GM19372 (cell line): ENCODE measurements at regions not wholly inside any gene's neighbourhood (a gene's known extent, or its start where the extent isn't known, plus 50 kb on each side); places are given as distances from the start of the nearest gene placed in this dataset.
"Not testable (repeated sequence)": the region's sequence is repeated elsewhere in the genome, so short reads cannot be mapped to it uniquely, and the experiment has no call there.

Experiments used
- ATAC-seq: cut with Tn5 transposase; IDR thresholded peaks from one replicate; pipeline ENCODE4 v1.9.1; 2021; ENCODE audit warnings: mild to moderate bottlenecking, low read depth, moderate library complexity; ENCODE audit not compliant: unreplicated experiment

GRCh38 chr16:31718998-31719397 is 154.6 kb upstream of the ZNF267 start:
- ATAC-seq: no peak

- ATAC-seq: no peak
Measured at GRCh38 chr16:31727553-31727952, 146.1 kb upstream of the ZNF267 start.

- ATAC-seq: no peak
Measured at GRCh38 chr16:31734265-31734664, 139.3 kb upstream of the ZNF267 start.

DNA sequence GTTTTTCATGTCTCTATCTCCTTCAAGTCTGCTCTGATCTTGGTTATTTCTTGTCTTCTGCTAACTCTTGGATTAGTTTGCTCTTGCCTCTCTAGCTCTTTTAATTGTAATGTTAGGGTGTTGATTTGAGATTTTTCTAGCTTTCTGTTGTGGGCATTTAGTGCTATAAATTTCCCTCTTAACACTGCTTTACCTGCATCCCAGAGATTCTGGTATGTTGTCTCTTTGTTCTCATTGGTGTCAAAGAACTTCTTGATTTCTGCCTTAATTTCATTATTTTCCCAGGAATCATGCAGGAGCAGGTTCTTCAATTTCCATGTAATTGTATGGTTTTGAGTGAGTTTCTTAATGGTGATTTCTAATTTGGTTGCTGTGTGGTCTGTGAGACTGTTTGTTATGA is 128.5 kb upstream of the ZNF267 start:
- ATAC-seq: not testable (repeated sequence)

DNA sequence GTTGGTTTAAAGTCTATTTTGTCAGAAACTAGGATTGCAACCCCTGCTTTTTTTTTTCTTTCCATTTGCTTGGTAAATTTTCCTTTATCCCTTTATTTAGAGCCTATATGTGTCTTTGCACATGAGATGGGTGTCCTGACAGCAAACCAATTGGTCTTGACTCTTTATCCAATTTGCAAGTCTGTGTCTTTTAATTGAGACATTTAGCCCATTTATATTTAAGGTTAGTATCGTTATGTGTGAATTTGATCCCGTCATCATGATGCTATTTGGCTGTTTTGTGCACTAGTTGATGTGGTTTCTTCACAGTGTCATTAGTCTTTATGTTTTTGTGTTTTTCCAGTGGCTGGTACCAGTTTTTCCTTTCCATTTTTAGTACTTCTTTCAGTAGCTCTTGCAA is 127.7 kb upstream of the ZNF267 start:
- ATAC-seq: no peak

DNA sequence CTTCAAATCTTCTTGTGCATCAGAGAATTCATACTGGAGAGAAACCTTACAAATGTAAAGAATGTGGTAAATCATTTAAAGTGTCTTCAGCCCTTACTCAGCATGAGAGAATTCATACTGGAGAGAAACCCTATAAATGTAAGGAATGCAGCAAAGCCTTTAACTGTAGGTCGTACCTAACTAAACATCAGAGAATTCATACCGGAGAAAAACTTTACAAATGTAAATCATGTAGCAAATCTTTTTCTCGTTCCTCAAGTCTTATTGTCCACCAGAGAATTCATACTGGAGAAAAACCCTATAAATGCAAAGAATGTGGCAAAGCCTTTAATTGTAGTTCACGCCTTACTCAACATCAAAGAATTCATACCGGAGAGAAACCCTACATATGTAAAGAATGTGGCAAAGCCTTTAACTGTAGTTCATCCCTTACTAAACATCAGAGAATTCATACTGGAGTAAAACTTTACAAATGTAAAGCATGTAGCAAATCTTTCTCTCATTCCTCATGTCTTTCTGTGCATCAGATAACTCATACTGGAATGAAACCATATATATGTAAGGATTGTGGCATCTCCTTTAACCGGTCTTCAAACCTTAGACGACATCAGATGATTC is 118.5 kb upstream of the ZNF267 start:
- no peak for ATAC-seq

- no peak for ATAC-seq
Measured at GRCh38 chr16:31764103-31764502, 109.5 kb upstream of the ZNF267 start.

DNA sequence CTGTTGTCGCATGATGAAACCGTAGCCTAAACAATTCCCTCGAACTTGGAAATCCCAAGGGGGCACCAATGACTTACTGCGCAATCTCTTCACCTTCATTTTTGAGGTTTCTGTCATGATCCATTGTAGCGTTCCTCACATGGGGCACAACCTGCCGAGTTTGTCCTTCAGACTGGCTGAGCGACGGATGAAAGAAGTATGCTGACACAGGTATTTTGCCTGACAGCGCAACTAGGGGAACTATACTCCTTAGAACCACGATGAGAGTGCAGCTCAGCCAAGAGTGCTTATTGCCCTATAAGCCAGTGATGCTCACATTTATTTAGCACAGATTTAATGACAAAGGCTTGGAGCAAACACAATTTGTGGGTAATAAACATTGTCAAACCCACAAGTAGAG is 106.3 kb upstream of the ZNF267 start:
- no peak for ATAC-seq

DNA sequence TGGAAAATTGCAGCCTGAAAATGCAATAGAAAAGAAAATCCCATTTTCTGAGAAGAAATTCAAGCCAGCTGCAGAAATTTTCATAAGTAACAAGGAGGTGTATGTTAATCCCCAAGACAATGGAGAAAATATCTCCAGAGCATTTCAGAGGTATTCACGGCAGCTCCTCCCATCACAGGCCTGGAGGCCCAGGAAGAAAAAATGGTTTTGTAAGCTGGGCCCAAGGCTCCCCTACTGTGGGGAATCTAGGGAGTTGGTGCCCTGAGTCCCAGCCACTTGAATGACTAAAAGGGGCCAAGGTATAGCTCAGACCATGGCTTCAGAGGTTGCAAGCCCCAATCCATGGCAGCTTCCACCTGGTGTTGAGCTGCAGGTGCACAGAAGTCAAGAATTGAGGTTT is 93.3 kb upstream of the ZNF267 start:
- no peak for ATAC-seq

- no peak for ATAC-seq
Measured at GRCh38 chr16:31785126-31785525, 88.5 kb upstream of the ZNF267 start.

- no peak for ATAC-seq
Measured at GRCh38 chr16:31807086-31807485, 66.5 kb upstream of the ZNF267 start.

GRCh38 chr16:31810863-31811262 is 62.7 kb upstream of the ZNF267 start:
- ATAC-seq: no peak

GRCh38 chr16:31816141-31816540 is 57.5 kb upstream of the ZNF267 start:
- not testable (repeated sequence) for ATAC-seq

DNA sequence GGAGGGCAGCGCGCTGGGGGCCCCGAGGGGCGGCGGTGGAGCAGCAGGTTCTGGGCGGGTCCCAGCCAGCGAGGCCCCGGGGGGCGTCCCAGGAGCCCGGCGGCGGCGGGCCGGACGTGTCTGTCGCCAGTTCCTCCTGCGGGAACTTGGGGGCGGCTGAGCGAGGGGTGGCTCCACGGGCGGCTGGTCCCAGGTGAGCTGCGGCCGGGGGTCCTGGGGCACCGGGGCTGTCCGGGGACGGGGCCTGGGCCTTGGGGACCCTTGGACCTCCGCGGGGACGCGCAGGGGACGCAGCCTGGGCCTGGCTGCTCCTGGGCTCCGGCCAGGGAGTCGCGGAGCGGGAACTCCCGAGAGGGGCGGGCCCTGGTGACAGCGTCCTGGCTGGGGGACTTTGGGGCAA is 54.2 kb upstream of the ZNF267 start:
- no peak for ATAC-seq

DNA sequence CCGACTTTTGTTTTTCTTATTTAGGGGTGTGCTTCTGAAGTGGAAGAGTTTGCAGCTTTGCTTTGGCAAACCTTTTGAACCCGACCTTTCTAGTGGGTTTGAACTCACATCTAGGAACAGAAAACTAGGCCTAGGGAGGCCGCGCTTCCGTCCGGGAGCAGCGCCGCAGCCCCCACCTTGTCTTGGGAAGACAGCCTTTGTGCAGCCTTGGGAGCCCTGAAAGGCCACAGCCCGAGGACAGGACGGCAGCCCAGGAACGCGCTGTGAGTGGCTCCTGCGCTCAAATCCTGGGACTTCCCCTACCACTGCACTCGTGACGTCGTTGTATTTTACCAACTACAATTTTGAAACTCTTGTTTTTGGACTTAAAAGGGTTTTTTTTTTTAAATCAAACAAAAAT is 53.7 kb upstream of the ZNF267 start:
- ATAC-seq: no peak
